Keratinocyte (primary cell): ENCODE measurements at regions not wholly inside any gene's neighbourhood (a gene's known extent, or its start where the extent isn't known, plus 50 kb on each side); places are given as distances from the start of the nearest gene placed in this dataset.

Experiments
- DNase-seq: peaks from one replicate; pipeline ENCODE4 v3.0.0-alpha.2; 2011; ENCODE audit warnings: low read depth, missing footprints, low spot score
- FAIRE-seq: peaks from 2 replicates; lab custom pipeline; 2011; peaks lifted over from hg19 to GRCh38; lab: Jason Lieb, UNC
- H2AFZ ChIP-seq: 2 replicates; pipeline ENCODE4 v1.6.0; 2012; ENCODE audit warnings: low read length, control low read depth, inconsistent platforms; ENCODE audit not compliant: control insufficient read depth
- H3K27ac ChIP-seq: 2 replicates; pipeline ENCODE4 v1.5.1; 2011; ENCODE audit warnings: low read length; ENCODE audit not compliant: control insufficient read depth, insufficient read depth
- H3K27me3 ChIP-seq: 3 replicates; pipeline ENCODE4 v1.6.0; 2011; ENCODE audit warnings: low read length; ENCODE audit not compliant: control insufficient read depth, insufficient read depth; ENCODE audit errors: extremely low read depth
- H3K36me3 ChIP-seq, 2 experiments: 2 replicates in 1 of 2; 3 replicates in 1 of 2; pipeline ENCODE4 v1.5.1; 2011; ENCODE audit warnings: low read length in 2 of 2, mild to moderate bottlenecking in 1 of 2; ENCODE audit not compliant: control insufficient read depth in 2 of 2, insufficient read depth in 2 of 2; ENCODE audit errors: extremely low read depth in 1 of 2
- H3K4me1 ChIP-seq: 3 replicates; pipeline ENCODE4 v1.5.1; 2011; ENCODE audit warnings: low read length; ENCODE audit not compliant: control insufficient read depth, insufficient read depth; ENCODE audit errors: extremely low read depth
- H3K4me2 ChIP-seq: 3 replicates; pipeline ENCODE4 v1.6.0; 2011; ENCODE audit warnings: low read depth, low read length; ENCODE audit not compliant: control insufficient read depth, insufficient read depth; ENCODE audit errors: extremely low read depth
- H3K4me3 ChIP-seq, 3 experiments: fragments of 200-600 bp in 1 of 3; sonication (generic) in 1 of 3; 2 replicates in 2 of 3; 3 replicates in 1 of 3; pipeline ENCODE4 v1.5.1; 2011 to 2016; ENCODE audit warnings: low read length in 3 of 3, mild to moderate bottlenecking in 3 of 3, control low read depth in 2 of 3, inconsistent platforms in 1 of 3, low read depth in 1 of 3, mixed read lengths in 1 of 3, mixed run types in 1 of 3, moderate library complexity in 1 of 3; ENCODE audit not compliant: control insufficient read depth in 2 of 3, insufficient read depth in 2 of 3; ENCODE audit errors: extremely low read depth in 1 of 3
- H3K79me2 ChIP-seq: 2 replicates; pipeline ENCODE4 v1.6.0; 2012; ENCODE audit warnings: low read length; ENCODE audit not compliant: control insufficient read depth, insufficient read depth
- H3K9ac ChIP-seq: 3 replicates; pipeline ENCODE4 v1.6.0; 2011; ENCODE audit warnings: low read length; ENCODE audit not compliant: control insufficient read depth, insufficient read depth; ENCODE audit errors: extremely low read depth
- H3K9me1 ChIP-seq: 3 replicates; pipeline ENCODE4 v1.6.0; 2011; ENCODE audit warnings: low read length; ENCODE audit not compliant: control insufficient read depth, insufficient read depth; ENCODE audit errors: extremely low read depth
- H3K9me3 ChIP-seq: 2 replicates; pipeline ENCODE4 v1.5.1; 2012; ENCODE audit warnings: low read depth, low read length; ENCODE audit not compliant: control insufficient read depth
- H4K20me1 ChIP-seq: 3 replicates; pipeline ENCODE4 v1.6.0; 2011; ENCODE audit warnings: low read length; ENCODE audit not compliant: control insufficient read depth, insufficient read depth; ENCODE audit errors: extremely low read depth
- EZH2 ChIP-seq: IDR thresholded peaks from one replicate; pipeline ENCODE4 v1.6.1; 2012; ENCODE audit warnings: inconsistent platforms, mild to moderate bottlenecking, low read length, moderate library complexity
- dilution Hi-C: fragments of 300-500 bp; cut with MboI; formaldehyde crosslinking; loops from one replicate; pipeline ENCODE4 v1.7.0; 2020; ENCODE audit warnings: low sequenced_read_pairs; ENCODE audit not compliant: extremely low pct_ligation_motif_present
- TF ChIP-seq, protein P1 (sequence below), 3 experiments: IDR thresholded peaks in 1 of 3; conservative IDR thresholded peaks in 1 of 3; optimal IDR thresholded peaks in 1 of 3; 2 replicates in 2 of 3; 3 replicates in 1 of 3; pipeline versions ENCODE3 to v1.5.1; 2011; ENCODE audit warnings: low read length in 3 of 3, mild to moderate bottlenecking in 3 of 3, moderate library complexity in 2 of 3, control low read depth in 1 of 3, inconsistent platforms in 1 of 3; ENCODE audit not compliant: insufficient read depth in 2 of 3; ENCODE audit errors: extremely low read depth in 1 of 3

DNA sequence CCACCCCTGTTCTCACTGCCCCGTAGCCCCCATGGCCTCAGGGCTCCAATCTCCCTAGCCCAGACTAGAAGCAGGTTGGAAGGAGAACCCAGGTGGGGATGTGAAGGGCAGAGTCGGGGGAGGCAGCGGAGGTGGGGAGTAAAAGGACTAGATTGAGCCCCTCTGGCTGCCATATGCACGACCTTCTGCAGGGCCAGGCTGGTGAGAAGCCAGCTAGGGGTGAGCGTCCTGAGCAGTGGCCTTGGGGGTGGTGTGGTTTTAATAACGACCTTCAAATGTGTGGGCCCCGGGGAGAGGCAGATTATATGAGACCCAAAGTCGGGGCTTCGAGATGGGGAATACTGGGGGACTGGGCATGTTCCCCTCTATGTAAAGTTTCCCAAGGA lies 139.5 kb downstream of the C9orf50 start:
- no peaks in the 10 kb centered on the region for H3K9me3 ChIP-seq
- peak overlapping the region; percentile 87 for H3K9ac ChIP-seq
- H3K4me3 ChIP-seq, result peak overlapping the region in 1 of 3 experiments; percentile 52
- TF ChIP-seq EZH2, result no peak
- TF ChIP-seq, protein P1, sequence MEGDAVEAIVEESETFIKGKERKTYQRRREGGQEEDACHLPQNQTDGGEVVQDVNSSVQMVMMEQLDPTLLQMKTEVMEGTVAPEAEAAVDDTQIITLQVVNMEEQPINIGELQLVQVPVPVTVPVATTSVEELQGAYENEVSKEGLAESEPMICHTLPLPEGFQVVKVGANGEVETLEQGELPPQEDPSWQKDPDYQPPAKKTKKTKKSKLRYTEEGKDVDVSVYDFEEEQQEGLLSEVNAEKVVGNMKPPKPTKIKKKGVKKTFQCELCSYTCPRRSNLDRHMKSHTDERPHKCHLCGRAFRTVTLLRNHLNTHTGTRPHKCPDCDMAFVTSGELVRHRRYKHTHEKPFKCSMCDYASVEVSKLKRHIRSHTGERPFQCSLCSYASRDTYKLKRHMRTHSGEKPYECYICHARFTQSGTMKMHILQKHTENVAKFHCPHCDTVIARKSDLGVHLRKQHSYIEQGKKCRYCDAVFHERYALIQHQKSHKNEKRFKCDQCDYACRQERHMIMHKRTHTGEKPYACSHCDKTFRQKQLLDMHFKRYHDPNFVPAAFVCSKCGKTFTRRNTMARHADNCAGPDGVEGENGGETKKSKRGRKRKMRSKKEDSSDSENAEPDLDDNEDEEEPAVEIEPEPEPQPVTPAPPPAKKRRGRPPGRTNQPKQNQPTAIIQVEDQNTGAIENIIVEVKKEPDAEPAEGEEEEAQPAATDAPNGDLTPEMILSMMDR (optimal IDR thresholded peaks at IDR 0.05 in 1 of 3, IDR thresholded peaks at IDR 0.05 in 1 of 3, conservative IDR thresholded peaks at IDR 0.05 in 1 of 3; ENCODE audit: extremely low read depth in 1 of 3, insufficient read depth in 2 of 3, low read length in 3 of 3), result no peak
- H3K79me2 ChIP-seq, result no peaks in the 10 kb centered on the region
- H3K36me3 ChIP-seq, result no peaks in the 10 kb centered on the region
- no peaks in the 10 kb centered on the region for H4K20me1 ChIP-seq
- H3K27ac ChIP-seq, result no peak overlapping the region
- no peaks in the 10 kb centered on the region for H3K27me3 ChIP-seq
- H3K4me1 ChIP-seq, result peaks cover 29% of the 10 kb centered on the region
- dilution Hi-C loops, result no loop called here
- peak overlapping the region; percentile 76 for H3K4me2 ChIP-seq
- H2AFZ ChIP-seq, result no peak overlapping the region
- FAIRE-seq (no peak), DNase-seq (no peak)
- no peaks in the 10 kb centered on the region for H3K9me1 ChIP-seq

DNA sequence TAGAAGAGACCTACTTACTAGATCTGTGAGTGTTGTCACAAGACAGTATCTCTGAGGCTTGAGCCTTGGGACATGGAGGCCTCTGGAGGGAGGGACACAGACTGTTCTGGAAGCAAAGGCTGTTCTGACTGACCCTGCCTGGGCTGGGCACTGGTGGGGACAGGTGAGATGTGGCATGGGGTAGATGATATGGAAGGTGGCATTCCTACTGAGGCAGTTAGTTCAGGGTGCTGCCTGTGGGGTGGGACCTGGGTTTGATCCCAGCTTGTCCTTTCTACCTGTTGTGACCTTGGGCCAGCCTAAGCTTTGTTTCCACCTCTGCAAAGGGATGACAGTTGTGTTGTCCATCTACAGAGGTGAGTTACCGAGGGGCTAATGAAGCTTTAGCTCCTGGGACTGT lies 140.2 kb downstream of the C9orf50 start:
- Histone ChIP-seq H3K4me3 (no peak overlapping the region), H2AFZ (no peak overlapping the region), H3K36me3 (no peaks in the 10 kb centered on the region), H3K9ac (no peak overlapping the region), H3K9me3 (no peaks in the 10 kb centered on the region), H3K79me2 (no peaks in the 10 kb centered on the region), H3K9me1 (no peaks in the 10 kb centered on the region), H4K20me1 (no peaks in the 10 kb centered on the region), H3K27ac (no peak overlapping the region), H3K27me3 (no peaks in the 10 kb centered on the region), H3K4me1 (peaks cover 23% of the 10 kb centered on the region), H3K4me2 (no peak overlapping the region)
- DNase-seq, result no peak
- TF ChIP-seq, protein P1 (optimal IDR thresholded peaks at IDR 0.05 in 1 of 3, IDR thresholded peaks at IDR 0.05 in 1 of 3, conservative IDR thresholded peaks at IDR 0.05 in 1 of 3; ENCODE audit: extremely low read depth in 1 of 3, insufficient read depth in 2 of 3, low read length in 3 of 3), result no peak
- no peak for TF ChIP-seq EZH2
- dilution Hi-C loops, result no loop called here
- no peak for FAIRE-seq
